ENCODE measurements at regions not wholly inside any gene's neighbourhood (a gene's known extent, or its start where the extent isn't known, plus 50 kb on each side); places are given as distances from the start of the nearest gene placed in this dataset.

DNA sequence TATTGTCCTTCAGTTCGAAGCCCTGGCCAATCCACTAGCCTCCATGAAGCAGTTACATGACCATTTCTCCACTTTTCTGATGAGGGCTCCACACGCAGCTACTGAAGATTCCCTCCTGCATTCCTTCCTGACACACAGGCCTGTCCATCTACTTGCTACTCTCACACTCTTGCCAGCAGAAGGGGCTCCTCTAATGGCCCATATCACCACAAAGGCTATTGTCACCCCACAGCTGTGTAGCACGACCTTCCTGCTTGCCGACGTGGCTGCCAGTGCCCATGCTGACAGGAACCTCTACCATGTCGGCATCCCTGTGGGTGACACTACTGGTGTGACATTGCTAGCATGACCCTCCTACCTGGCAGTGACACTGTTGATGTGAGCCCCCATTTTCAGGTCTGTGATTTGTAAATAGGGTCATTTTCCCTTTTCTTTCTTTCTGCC lies 1528.6 kb upstream of the TPTE start:
- no peak for TF ChIP-seq ZNF274 (IDR thresholded peaks at IDR 0.05; ENCODE audit: insufficient read depth, insufficient read length)
- TF ChIP-seq POLR2AphosphoS5 (IDR thresholded peaks at IDR 0.05; ENCODE audit: low read length): no peak
- TF ChIP-seq TAF1 (IDR thresholded peaks at IDR 0.05; ENCODE audit: borderline replicate concordance, low read depth, low read length): no peak
- TF ChIP-seq, protein P1, sequence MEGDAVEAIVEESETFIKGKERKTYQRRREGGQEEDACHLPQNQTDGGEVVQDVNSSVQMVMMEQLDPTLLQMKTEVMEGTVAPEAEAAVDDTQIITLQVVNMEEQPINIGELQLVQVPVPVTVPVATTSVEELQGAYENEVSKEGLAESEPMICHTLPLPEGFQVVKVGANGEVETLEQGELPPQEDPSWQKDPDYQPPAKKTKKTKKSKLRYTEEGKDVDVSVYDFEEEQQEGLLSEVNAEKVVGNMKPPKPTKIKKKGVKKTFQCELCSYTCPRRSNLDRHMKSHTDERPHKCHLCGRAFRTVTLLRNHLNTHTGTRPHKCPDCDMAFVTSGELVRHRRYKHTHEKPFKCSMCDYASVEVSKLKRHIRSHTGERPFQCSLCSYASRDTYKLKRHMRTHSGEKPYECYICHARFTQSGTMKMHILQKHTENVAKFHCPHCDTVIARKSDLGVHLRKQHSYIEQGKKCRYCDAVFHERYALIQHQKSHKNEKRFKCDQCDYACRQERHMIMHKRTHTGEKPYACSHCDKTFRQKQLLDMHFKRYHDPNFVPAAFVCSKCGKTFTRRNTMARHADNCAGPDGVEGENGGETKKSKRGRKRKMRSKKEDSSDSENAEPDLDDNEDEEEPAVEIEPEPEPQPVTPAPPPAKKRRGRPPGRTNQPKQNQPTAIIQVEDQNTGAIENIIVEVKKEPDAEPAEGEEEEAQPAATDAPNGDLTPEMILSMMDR (IDR thresholded peaks at IDR 0.05 in 2 of 3, conservative IDR thresholded peaks at IDR 0.05 in 1 of 3; ENCODE audit: control insufficient read depth in 2 of 3, extremely low read depth in 1 of 3, insufficient read depth in 1 of 3, low read depth in 3 of 3, low read length in 3 of 3): no peak
- no peak for TF ChIP-seq CHD1 (IDR thresholded peaks at IDR 0.05; ENCODE audit: low read depth, low read length)
- TF ChIP-seq RCOR1 (conservative IDR thresholded peaks at IDR 0.05; ENCODE audit: low read depth, low read length): no peak
- TF ChIP-seq, protein P2, sequence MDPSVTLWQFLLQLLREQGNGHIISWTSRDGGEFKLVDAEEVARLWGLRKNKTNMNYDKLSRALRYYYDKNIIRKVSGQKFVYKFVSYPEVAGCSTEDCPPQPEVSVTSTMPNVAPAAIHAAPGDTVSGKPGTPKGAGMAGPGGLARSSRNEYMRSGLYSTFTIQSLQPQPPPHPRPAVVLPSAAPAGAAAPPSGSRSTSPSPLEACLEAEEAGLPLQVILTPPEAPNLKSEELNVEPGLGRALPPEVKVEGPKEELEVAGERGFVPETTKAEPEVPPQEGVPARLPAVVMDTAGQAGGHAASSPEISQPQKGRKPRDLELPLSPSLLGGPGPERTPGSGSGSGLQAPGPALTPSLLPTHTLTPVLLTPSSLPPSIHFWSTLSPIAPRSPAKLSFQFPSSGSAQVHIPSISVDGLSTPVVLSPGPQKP (IDR thresholded peaks at IDR 0.05; ENCODE audit: low read depth, low read length): no peak
- TF ChIP-seq POLR2A (IDR thresholded peaks at IDR 0.05; ENCODE audit: low read depth, low read length): no peak
